Activated naive CD4-positive, alpha-beta T cell treated with anti-CD3 and anti-CD28 coated beads, Interleukin-2, amount 50 U/mL, for 16 hours (primary cell): ENCODE measurements at regions not wholly inside any gene's neighbourhood (a gene's known extent, or its start where the extent isn't known, plus 50 kb on each side); places are given as distances from the start of the nearest gene placed in this dataset.

Experiments
- DNase-seq: peaks from one replicate; pipeline ENCODE4 v3.0.0-alpha.2; 2020

- DNase-seq = no peak
Measured at GRCh38 chrX:42505016-42505415, 272.9 kb downstream of the PPP1R2C start.

DNA sequence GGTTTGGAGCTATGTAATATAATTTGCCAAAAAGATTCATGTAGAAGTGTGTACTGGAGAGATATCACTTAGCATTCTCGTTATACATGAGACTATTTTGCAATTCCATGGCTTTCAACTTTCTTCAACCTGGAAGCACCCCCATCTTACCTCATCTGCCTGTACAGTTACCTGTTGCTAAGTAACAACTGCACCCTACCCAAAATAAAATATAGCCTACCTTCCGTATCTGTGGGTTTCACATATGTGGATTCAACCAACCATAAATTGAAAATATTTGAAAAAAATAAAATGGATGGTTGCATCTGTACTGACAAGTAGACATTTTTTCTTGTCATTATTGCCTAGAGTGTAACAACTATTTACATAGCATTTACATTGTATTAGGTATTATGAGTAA is 278.3 kb downstream of the PPP1R2C start:
- no peak for DNase-seq

DNA sequence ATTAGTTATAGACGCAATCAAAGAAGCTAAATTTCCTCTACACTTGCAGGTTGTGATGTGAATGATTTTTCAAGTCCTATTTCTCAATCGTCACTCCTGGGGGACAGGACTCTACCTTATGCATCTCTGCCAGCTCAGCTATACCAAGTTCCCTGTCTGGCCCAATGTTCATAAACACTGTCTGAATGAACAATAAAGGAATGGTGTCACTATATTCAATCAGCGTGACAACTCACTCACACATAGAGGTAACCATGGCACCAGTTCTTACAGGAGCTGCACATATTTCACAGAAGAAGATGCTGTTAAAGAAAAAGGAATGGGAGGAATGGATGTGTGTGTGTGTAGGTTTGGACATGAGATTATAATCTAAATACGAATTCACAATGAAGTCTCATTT is 280.6 kb downstream of the PPP1R2C start:
- no peak for DNase-seq

- DNase-seq = no peak
Measured at GRCh38 chrX:42496239-42496638, 281.7 kb downstream of the PPP1R2C start.

DNA sequence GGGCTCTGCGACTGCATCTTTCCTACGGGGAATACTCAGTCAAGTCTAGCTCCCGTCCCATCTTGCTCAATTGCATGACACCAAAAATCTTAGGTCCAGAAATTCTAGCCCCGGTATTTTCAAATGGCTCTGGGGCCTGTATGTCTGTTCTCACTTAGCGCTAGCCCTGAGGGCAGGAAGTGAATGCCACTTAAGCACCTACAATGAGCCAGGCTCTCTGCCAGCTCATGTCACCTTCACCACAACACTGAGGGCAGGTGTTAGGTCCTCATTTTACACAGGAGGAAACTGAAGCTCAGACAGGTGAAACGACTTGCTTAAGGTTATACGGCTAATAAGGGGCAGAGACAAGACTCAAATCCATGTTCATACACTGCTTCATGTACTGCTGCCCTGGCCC is 282.8 kb downstream of the PPP1R2C start:
- no peak for DNase-seq

DNA sequence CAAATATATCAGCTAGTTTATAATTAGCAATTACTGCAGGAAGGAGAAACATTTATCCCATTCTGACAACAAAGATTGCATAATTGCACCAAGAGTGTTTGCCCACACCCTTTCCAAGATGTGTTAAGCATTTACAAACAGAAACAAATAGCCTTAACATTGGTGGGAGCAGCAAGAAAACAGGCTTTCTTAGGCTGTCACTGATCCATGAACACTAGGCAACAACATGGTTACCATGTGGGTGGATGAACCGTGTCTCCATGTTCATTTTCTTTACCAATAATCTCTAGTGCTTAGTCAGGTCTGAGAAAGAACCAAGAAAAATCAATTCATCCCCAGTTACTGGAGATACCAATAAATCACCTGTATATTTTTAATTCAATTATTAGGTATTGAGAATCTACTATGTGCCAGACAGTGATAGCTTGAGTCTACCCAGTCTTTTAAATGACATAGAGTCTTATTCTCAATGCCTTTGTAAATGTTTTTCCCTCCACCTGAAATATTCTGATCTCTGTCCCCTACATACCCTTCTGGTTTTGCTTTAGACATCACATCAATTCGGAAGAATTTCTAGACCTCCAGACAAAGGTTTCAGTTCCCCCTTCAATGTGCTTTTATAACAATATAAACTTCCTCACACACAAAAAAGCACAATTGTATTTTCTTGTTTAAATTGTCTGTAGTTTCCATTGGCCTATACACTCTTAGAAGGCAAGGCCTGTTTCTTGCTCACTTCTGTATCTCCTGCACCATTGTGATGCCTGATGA is 286.6 kb downstream of the PPP1R2C start:
- no peak for DNase-seq

- DNase-seq = no peak
Measured at GRCh38 chrX:42490111-42490510, 287.9 kb downstream of the PPP1R2C start.

GRCh38 chrX:42485601-42486000 is 292.4 kb downstream of the PPP1R2C start:
- no peak for DNase-seq

GRCh38 chrX:42484233-42484632 is 293.7 kb downstream of the PPP1R2C start:
- no peak for DNase-seq

GRCh38 chrX:42477396-42477795 is 300.6 kb downstream of the PPP1R2C start:
- DNase-seq = no peak

DNA sequence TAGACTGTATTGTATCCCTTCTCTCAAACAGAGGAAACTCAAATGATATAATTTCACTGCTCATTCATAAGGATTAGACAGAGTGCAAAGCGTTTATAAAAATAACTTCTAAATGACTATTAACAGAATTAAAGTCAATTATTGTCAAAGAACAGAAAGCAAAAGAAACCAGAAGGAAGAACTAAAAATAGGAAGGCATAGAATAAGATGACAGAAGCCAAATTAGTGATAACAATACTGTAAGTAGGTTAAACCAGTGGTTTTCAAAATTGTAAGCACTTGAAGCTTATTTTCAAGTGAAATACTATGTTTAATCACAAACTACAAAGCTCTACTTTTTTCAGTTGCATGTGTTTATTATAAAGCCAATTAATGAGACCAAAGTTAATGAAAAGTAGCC is 305.2 kb downstream of the PPP1R2C start:
- no peak for DNase-seq

- no peak for DNase-seq
Measured at GRCh38 chrX:42466332-42467046, 311.5 kb downstream of the PPP1R2C start.

GRCh38 chrX:42465821-42466220 is 312.1 kb downstream of the PPP1R2C start:
- no peak for DNase-seq

DNA sequence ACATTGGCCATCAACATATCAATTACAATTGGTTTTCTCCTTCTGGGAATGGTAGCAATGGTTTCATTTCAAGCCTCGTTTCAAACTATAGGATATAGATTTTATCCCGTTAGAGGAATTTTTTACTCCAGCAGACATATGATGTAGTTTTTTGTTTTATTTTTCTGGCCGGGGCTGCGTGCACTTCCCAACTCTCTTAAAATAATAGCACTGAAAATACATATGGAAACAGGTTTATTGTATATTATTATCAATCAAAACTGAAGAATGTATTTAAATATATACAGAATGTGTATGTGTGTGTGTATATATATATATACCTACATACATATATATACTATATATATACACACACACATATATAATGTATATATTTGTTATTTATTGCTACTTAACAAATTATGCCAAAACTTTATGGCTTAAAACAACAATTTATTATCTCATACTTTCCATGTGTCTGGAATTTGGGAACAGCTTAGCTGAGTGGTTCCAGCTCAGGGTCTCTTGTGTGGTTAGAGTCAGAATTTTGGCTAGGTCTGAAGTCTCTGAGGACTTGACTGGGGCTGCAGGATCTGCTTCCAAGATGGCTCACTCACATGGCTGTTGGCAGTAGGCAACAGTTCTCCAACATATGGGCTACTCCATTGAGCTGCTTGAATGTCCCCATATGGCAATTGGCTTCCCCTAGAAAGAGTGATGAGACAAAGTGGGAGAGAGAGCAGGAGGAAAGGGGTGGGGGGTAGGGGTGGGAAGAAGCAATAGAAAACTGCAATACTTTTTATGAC is 314.1 kb downstream of the PPP1R2C start:
- DNase-seq = no peak

- no peak for DNase-seq
Measured at GRCh38 chrX:42462917-42463316, 315.0 kb downstream of the PPP1R2C start.

GRCh38 chrX:42460706-42461105 is 317.3 kb downstream of the PPP1R2C start:
- DNase-seq = no peak

DNA sequence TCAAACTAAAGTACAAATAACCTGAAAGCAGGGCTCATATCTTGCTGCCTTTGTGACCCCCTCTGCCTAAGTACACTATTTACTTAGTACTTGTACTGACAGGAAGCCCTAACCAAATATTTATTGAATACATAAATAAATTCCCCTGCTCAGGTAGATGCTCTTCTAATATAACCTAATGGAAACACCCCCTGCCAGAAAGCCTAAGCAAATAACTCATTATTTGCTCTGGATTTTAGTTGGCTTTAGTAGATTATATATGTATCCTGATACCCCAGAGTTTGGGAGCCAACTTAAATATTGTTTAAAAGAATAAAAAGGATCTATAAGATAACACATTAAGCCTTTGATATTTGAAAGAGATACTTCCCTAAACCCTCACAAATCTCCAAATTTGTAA is 318.2 kb downstream of the PPP1R2C start:
- no peak for DNase-seq

GRCh38 chrX:42456176-42456700 is 321.7 kb downstream of the PPP1R2C start:
- no peak for DNase-seq

- no peak for DNase-seq
Measured at GRCh38 chrX:42450228-42450627, 327.7 kb downstream of the PPP1R2C start.

DNA sequence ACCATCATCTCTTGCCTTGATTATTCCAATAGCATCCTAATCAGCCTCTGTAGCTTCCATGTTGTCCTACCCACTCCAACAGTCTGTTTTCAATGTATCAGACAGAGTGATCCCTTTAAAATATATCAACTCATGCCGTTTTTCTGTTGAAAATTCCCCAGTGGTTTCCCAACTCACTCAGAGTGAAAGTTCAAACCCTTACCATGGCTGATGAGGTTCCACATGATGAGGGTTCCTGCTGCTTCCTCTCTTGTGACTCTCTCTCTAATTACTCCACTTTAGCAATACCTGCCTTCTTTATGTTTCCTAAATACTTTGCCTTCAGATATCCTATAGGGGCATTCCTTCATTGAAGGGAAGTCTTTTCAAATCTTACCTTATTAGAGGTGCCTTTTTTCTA is 334.7 kb downstream of the PPP1R2C start:
- no peak for DNase-seq

- no peak for DNase-seq
Measured at GRCh38 chrX:42442745-42443144, 335.2 kb downstream of the PPP1R2C start.

- no peak for DNase-seq
Measured at GRCh38 chrX:42437211-42437610, 340.8 kb downstream of the PPP1R2C start.

GRCh38 chrX:42434458-42435166 is 343.4 kb downstream of the PPP1R2C start:
- DNase-seq = no peak
